ENCODE measurements at regions not wholly inside any gene's neighbourhood (a gene's known extent, or its start where the extent isn't known, plus 50 kb on each side); places are given as distances from the start of the nearest gene placed in this dataset.
"Not testable (repeated sequence)": the region's sequence is repeated elsewhere in the genome, so short reads cannot be mapped to it uniquely, and the experiment has no call there.

- no peak for TF ChIP-seq CTCF (conservative IDR thresholded peaks at IDR 0.05)
- TF ChIP-seq ZFX (IDR thresholded peaks at IDR 0.05): no peak
- H3K27ac ChIP-seq: no peak overlapping the region
Measured at GRCh38 chr4:156521631-156522030, 450.0 kb downstream of the PDGFC start.

GRCh38 chr4:156517956-156518355, 453.6 kb downstream of the PDGFC start:
- no peak overlapping the region for H3K27ac ChIP-seq
- TF ChIP-seq CTCF (conservative IDR thresholded peaks at IDR 0.05) (no peak), ZFX (IDR thresholded peaks at IDR 0.05) (no peak)

- no peak overlapping the region for H3K27ac ChIP-seq
- TF ChIP-seq ZFX (IDR thresholded peaks at IDR 0.05): no peak
- no peak for TF ChIP-seq CTCF (conservative IDR thresholded peaks at IDR 0.05)
Measured at GRCh38 chr4:156517546-156517945, 454.1 kb downstream of the PDGFC start.

GRCh38 chr4:156516698-156517097, 454.9 kb downstream of the PDGFC start:
- TF ChIP-seq ZFX (IDR thresholded peaks at IDR 0.05) (no peak), CTCF (conservative IDR thresholded peaks at IDR 0.05) (no peak)
- H3K27ac ChIP-seq: no peak overlapping the region

- H3K27ac ChIP-seq: no peak overlapping the region
Measured at GRCh38 chr4:156515295-156515694, 456.3 kb downstream of the PDGFC start.

GRCh38 chr4:156512622-156513021, 459.0 kb downstream of the PDGFC start:
- no peak overlapping the region for H3K27ac ChIP-seq
- TF ChIP-seq ZFX (IDR thresholded peaks at IDR 0.05) (no peak), CTCF (conservative IDR thresholded peaks at IDR 0.05) (no peak)

More at GRCh38 chr4:156515295-156515694, 456.3 kb downstream of the PDGFC start:
- TF ChIP-seq ZFX (IDR thresholded peaks at IDR 0.05) (no peak), CTCF (conservative IDR thresholded peaks at IDR 0.05) (no peak)

- not testable (repeated sequence) for H3K27ac ChIP-seq
Measured at GRCh38 chr4:156509921-156510320, 461.7 kb downstream of the PDGFC start.

GRCh38 chr4:156505341-156505955, 466.2 kb downstream of the PDGFC start:
- no peak for TF ChIP-seq ZFX (IDR thresholded peaks at IDR 0.05)
- no peak for TF ChIP-seq CTCF (conservative IDR thresholded peaks at IDR 0.05)

More at GRCh38 chr4:156505341-156505955, 466.2 kb downstream of the PDGFC start:
- no peak overlapping the region for H3K27ac ChIP-seq
